NCI-H524 treated with DMSO at 0.1 percent for 48 hours (cell line): ENCODE measurements at regions not wholly inside any gene's neighbourhood (a gene's known extent, or its start where the extent isn't known, plus 50 kb on each side); places are given as distances from the start of the nearest gene placed in this dataset.

ENCODE experiments used
- DNase-seq: peaks from one replicate; lab custom pipeline; 2025; lab: John Stamatoyannopoulos, UW

- DNase-seq: no peak
Observed at GRCh38 chr22:49547751-49548239, 279.9 kb downstream of the BRD1 start.

- no peak for DNase-seq
Observed at GRCh38 chr22:49546811-49547585, 280.7 kb downstream of the BRD1 start.

- no peak for DNase-seq
Observed at GRCh38 chr22:49545606-49546005, 282.1 kb downstream of the BRD1 start.

GRCh38 chr22:49544286-49544685 is 283.4 kb downstream of the BRD1 start:
- DNase-seq: no peak

GRCh38 chr22:49543876-49544275 is 283.8 kb downstream of the BRD1 start:
- no peak for DNase-seq

GRCh38 chr22:49541693-49542230 is 285.9 kb downstream of the BRD1 start:
- DNase-seq: no peak

GRCh38 chr22:49540913-49541692 is 286.6 kb downstream of the BRD1 start:
- DNase-seq: no peak

- DNase-seq: no peak
Observed at GRCh38 chr22:49540084-49540912, 287.4 kb downstream of the BRD1 start.

GRCh38 chr22:49538006-49538405 is 289.7 kb downstream of the BRD1 start:
- no peak for DNase-seq

GRCh38 chr22:49536571-49537131 is 291.0 kb downstream of the BRD1 start:
- DNase-seq: no peak

GRCh38 chr22:49535527-49536125 is 292.0 kb downstream of the BRD1 start:
- DNase-seq: no peak

GRCh38 chr22:49535126-49535525 is 292.5 kb downstream of the BRD1 start:
- no peak for DNase-seq

GRCh38 chr22:49534386-49534785 is 293.3 kb downstream of the BRD1 start:
- peak; percentile 46 for DNase-seq

- no peak for DNase-seq
Observed at GRCh38 chr22:49533886-49534285, 293.8 kb downstream of the BRD1 start.

GRCh38 chr22:49532869-49533802 is 294.5 kb downstream of the BRD1 start:
- peak; percentile 44 for DNase-seq

GRCh38 chr22:49531368-49531791 is 296.3 kb downstream of the BRD1 start:
- DNase-seq: no peak

- no peak for DNase-seq
Observed at GRCh38 chr22:49530671-49531367, 296.9 kb downstream of the BRD1 start.

- no peak for DNase-seq
Observed at GRCh38 chr22:49528420-49528720, 299.3 kb downstream of the BRD1 start.

- DNase-seq: no peak
Observed at GRCh38 chr22:49527611-49528419, 299.9 kb downstream of the BRD1 start.
